ENCODE measurements at regions not wholly inside any gene's neighbourhood (a gene's known extent, or its start where the extent isn't known, plus 50 kb on each side); places are given as distances from the start of the nearest gene placed in this dataset.

GRCh38 chr5:56447232-56447631, 214.1 kb upstream of the ANKRD55 start:
- 87 to 92% methylated on average over 4 of the region's 4 CpGs for WGBS, 2 experiments
- no peak overlapping the region for H3K27ac ChIP-seq (ENCODE audit: insufficient read depth, low read depth, low read length, poor library complexity, severe bottlenecking)
- no peaks in the 10 kb centered on the region for H3K9me3 ChIP-seq (ENCODE audit: control insufficient read depth, low read length)
- H3K4me3 ChIP-seq (ENCODE audit: insufficient read depth, low read depth, low read length), result no peak overlapping the region
- no peaks in the 10 kb centered on the region for H3K27me3 ChIP-seq (ENCODE audit: control insufficient read depth, insufficient read depth, low read length, poor library complexity, severe bottlenecking)
- H3K4me1 ChIP-seq (ENCODE audit: control insufficient read depth, insufficient read depth, low read length), result no peaks in the 10 kb centered on the region
- no peaks in the 10 kb centered on the region for H3K36me3 ChIP-seq (ENCODE audit: control insufficient read depth, insufficient read depth, low read length)

DNA sequence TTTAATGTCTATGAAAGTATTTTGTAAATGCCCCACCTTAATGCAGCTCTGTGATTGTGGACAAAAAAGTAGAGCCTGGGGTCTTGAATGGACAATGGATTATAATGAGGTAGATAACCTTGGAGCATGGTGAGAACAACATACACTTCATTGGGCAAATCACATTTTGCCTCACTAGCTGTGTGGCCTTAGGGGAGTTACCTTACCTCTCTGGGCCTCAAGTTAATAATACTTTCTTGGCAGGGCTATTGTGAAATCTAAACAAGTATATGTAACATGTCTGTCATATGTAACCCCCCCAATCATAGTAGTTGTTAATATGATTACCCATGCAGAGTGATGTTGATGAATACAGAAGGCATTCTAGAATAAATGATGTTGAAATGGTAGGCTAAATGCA, 213.6 kb upstream of the ANKRD55 start:
- Histone ChIP-seq H3K9me3 (ENCODE audit: control insufficient read depth, low read length) (no peaks in the 10 kb centered on the region), H3K4me1 (ENCODE audit: control insufficient read depth, insufficient read depth, low read length) (no peaks in the 10 kb centered on the region), H3K27ac (ENCODE audit: insufficient read depth, low read depth, low read length, poor library complexity, severe bottlenecking) (no peak overlapping the region), H3K36me3 (ENCODE audit: control insufficient read depth, insufficient read depth, low read length) (no peaks in the 10 kb centered on the region), H3K27me3 (ENCODE audit: control insufficient read depth, insufficient read depth, low read length, poor library complexity, severe bottlenecking) (no peaks in the 10 kb centered on the region), H3K4me3 (ENCODE audit: insufficient read depth, low read depth, low read length) (no peak overlapping the region)

GRCh38 chr5:56443826-56444225, 210.7 kb upstream of the ANKRD55 start:
- Histone ChIP-seq H3K27me3 (ENCODE audit: control insufficient read depth, insufficient read depth, low read length, poor library complexity, severe bottlenecking) (no peaks in the 10 kb centered on the region), H3K4me3 (ENCODE audit: insufficient read depth, low read depth, low read length) (no peak overlapping the region), H3K36me3 (ENCODE audit: control insufficient read depth, insufficient read depth, low read length) (no peaks in the 10 kb centered on the region), H3K27ac (ENCODE audit: insufficient read depth, low read depth, low read length, poor library complexity, severe bottlenecking) (no peak overlapping the region), H3K9me3 (ENCODE audit: control insufficient read depth, low read length) (no peaks in the 10 kb centered on the region), H3K4me1 (ENCODE audit: control insufficient read depth, insufficient read depth, low read length) (no peaks in the 10 kb centered on the region)
- 89 to 96% methylated on average over 2 of the region's 2 CpGs for WGBS, 2 experiments

DNA sequence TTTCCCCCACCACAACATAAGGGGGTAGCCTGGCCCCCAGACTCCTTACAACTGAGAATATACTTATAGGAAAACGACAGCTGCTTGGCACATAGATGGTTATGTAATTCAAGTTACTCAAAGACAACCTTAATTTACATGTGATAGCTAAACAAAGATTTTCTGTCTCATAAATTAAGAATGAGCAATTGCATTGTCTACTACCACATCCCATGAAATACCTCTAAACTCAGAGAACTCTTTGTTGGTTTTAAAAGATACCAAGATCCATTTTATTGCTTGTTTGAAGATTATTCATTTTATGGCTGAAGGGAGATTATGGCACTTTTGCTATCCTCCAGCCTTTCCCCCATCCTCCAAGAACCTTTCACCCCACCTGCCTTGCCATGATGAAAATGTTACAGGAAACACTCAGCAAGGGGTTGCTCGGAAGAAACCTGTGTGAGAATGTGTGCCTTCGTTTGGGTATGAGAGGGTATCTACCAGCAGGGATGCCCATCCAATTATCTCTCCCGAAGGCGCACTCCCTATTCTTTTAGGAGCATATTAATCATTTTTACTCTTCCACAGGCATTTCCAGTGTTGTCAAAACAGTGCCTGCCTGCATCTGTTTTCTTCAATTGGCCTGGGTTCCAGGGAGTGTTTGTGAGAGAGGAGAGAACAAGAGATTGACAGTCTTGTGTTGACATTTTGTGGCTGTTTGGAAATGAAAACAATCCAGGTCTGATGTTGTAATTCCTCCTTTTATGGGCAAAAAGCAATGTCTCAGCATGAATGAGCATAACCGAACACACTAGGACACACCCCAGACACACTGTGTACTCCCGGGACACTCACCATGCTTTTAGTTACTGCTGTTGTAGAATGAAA, 208.0 kb upstream of the ANKRD55 start:
- no peaks in the 10 kb centered on the region for H3K9me3 ChIP-seq (ENCODE audit: control insufficient read depth, low read length)
- no peaks in the 10 kb centered on the region for H3K36me3 ChIP-seq (ENCODE audit: control insufficient read depth, insufficient read depth, low read length)
- H3K4me3 ChIP-seq (ENCODE audit: insufficient read depth, low read depth, low read length), result no peak overlapping the region
- no peaks in the 10 kb centered on the region for H3K27me3 ChIP-seq (ENCODE audit: control insufficient read depth, insufficient read depth, low read length, poor library complexity, severe bottlenecking)
- no peaks in the 10 kb centered on the region for H3K4me1 ChIP-seq (ENCODE audit: control insufficient read depth, insufficient read depth, low read length)
- WGBS, 2 experiments, result 86 to 92% methylated on average over 6 to 7 of the region's 7 CpGs
- H3K27ac ChIP-seq (ENCODE audit: insufficient read depth, low read depth, low read length, poor library complexity, severe bottlenecking), result no peak overlapping the region

DNA sequence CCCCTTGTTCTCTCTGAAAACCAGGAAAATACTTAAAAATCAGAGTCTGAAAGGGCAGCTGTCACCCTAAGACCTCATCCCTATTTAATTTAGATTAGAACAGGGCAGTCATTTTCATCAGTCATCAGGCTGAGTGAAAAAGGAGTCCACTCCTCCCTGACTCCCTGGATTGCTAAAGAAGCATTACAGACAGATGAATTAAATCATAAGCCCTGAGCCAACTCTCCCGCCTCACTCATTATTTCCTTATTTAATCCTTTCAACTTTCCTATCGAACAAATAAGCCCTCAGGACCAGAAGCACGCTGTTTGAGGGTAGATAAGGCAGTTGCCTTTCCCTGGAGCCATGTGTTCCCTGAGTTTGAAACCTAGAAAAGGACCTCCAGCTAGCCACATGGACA, 201.9 kb upstream of the ANKRD55 start:
- Histone ChIP-seq H3K36me3 (ENCODE audit: control insufficient read depth, insufficient read depth, low read length) (no peaks in the 10 kb centered on the region), H3K27ac (ENCODE audit: insufficient read depth, low read depth, low read length, poor library complexity, severe bottlenecking) (no peak overlapping the region), H3K4me1 (ENCODE audit: control insufficient read depth, insufficient read depth, low read length) (no peaks in the 10 kb centered on the region), H3K9me3 (ENCODE audit: control insufficient read depth, low read length) (no peaks in the 10 kb centered on the region), H3K27me3 (ENCODE audit: control insufficient read depth, insufficient read depth, low read length, poor library complexity, severe bottlenecking) (no peaks in the 10 kb centered on the region), H3K4me3 (ENCODE audit: insufficient read depth, low read depth, low read length) (no peak overlapping the region)
- WGBS, 2 experiments, result 94 to 100% methylated on average over 3 of the region's 3 CpGs

DNA sequence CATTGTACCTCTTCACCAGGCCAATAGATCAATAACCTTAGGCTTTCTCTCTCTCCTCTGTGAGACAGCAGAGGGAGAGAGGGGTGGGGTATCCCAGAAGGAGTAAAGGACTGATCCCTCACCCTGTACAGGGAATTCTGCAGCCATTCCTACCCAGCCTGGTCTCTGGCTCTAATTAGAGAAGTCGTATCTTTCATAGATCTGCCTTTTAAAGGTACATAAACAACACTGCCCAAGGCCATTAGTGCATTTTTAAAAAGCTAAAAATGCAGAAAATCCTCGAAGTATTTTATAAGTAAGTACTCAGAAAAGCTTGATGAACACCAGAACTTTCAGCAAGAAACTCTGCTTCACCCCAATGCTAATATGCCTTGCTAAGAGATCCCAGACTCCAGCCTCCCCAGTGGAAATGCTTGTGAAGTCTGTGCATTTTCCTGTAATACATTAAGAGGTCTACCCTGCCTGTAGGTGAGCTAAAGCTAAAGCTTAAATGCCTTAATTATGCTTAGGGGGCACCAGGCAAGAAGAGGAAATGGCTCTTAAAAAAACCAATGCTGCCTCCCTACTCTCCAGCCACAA, 200.0 kb upstream of the ANKRD55 start:
- Histone ChIP-seq H3K36me3 (ENCODE audit: control insufficient read depth, insufficient read depth, low read length) (no peaks in the 10 kb centered on the region), H3K9me3 (ENCODE audit: control insufficient read depth, low read length) (no peaks in the 10 kb centered on the region), H3K4me3 (ENCODE audit: insufficient read depth, low read depth, low read length) (no peak overlapping the region), H3K27ac (ENCODE audit: insufficient read depth, low read depth, low read length, poor library complexity, severe bottlenecking) (no peak overlapping the region), H3K27me3 (ENCODE audit: control insufficient read depth, insufficient read depth, low read length, poor library complexity, severe bottlenecking) (no peaks in the 10 kb centered on the region), H3K4me1 (ENCODE audit: control insufficient read depth, insufficient read depth, low read length) (no peaks in the 10 kb centered on the region)
- 98 to 100% methylated on average over 2 of the region's 2 CpGs for WGBS, 2 experiments

- Histone ChIP-seq H3K9me3 (ENCODE audit: control insufficient read depth, low read length) (no peaks in the 10 kb centered on the region), H3K4me1 (ENCODE audit: control insufficient read depth, insufficient read depth, low read length) (no peaks in the 10 kb centered on the region), H3K27me3 (ENCODE audit: control insufficient read depth, insufficient read depth, low read length, poor library complexity, severe bottlenecking) (no peaks in the 10 kb centered on the region), H3K4me3 (ENCODE audit: insufficient read depth, low read depth, low read length) (no peak overlapping the region), H3K36me3 (ENCODE audit: control insufficient read depth, insufficient read depth, low read length) (no peaks in the 10 kb centered on the region), H3K27ac (ENCODE audit: insufficient read depth, low read depth, low read length, poor library complexity, severe bottlenecking) (no peak overlapping the region)
These were observed 199.2 kb upstream of the ANKRD55 start for GRCh38 chr5:56432321-56432720.

- Histone ChIP-seq H3K9me3 (ENCODE audit: control insufficient read depth, low read length) (no peaks in the 10 kb centered on the region), H3K27ac (ENCODE audit: insufficient read depth, low read depth, low read length, poor library complexity, severe bottlenecking) (no peak overlapping the region), H3K4me3 (ENCODE audit: insufficient read depth, low read depth, low read length) (no peak overlapping the region), H3K4me1 (ENCODE audit: control insufficient read depth, insufficient read depth, low read length) (no peaks in the 10 kb centered on the region), H3K27me3 (ENCODE audit: control insufficient read depth, insufficient read depth, low read length, poor library complexity, severe bottlenecking) (no peaks in the 10 kb centered on the region), H3K36me3 (ENCODE audit: control insufficient read depth, insufficient read depth, low read length) (no peaks in the 10 kb centered on the region)
- WGBS, 2 experiments, result 86% methylated on average over 1 of the region's 1 CpG; no CpG with 5 or more reads in 1 of the 2 experiments
These were observed 197.3 kb upstream of the ANKRD55 start for GRCh38 chr5:56430422-56430821.

GRCh38 chr5:56429110-56429561, 196.0 kb upstream of the ANKRD55 start:
- H3K4me1 ChIP-seq (ENCODE audit: control insufficient read depth, insufficient read depth, low read length), result no peaks in the 10 kb centered on the region
- WGBS, 2 experiments, result 91 to 92% methylated on average over 6 of the region's 6 CpGs
- H3K36me3 ChIP-seq (ENCODE audit: control insufficient read depth, insufficient read depth, low read length), result no peaks in the 10 kb centered on the region
- H3K4me3 ChIP-seq (ENCODE audit: insufficient read depth, low read depth, low read length), result no peak overlapping the region
- no peak overlapping the region for H3K27ac ChIP-seq (ENCODE audit: insufficient read depth, low read depth, low read length, poor library complexity, severe bottlenecking)
- H3K9me3 ChIP-seq (ENCODE audit: control insufficient read depth, low read length), result no peaks in the 10 kb centered on the region
- H3K27me3 ChIP-seq (ENCODE audit: control insufficient read depth, insufficient read depth, low read length, poor library complexity, severe bottlenecking), result no peaks in the 10 kb centered on the region

- H3K4me1 ChIP-seq (ENCODE audit: control insufficient read depth, insufficient read depth, low read length), result no peaks in the 10 kb centered on the region
- no peaks in the 10 kb centered on the region for H3K36me3 ChIP-seq (ENCODE audit: control insufficient read depth, insufficient read depth, low read length)
- 94 to 95% methylated on average over 4 of the region's 4 CpGs for WGBS, 2 experiments
- no peaks in the 10 kb centered on the region for H3K27me3 ChIP-seq (ENCODE audit: control insufficient read depth, insufficient read depth, low read length, poor library complexity, severe bottlenecking)
- H3K27ac ChIP-seq (ENCODE audit: insufficient read depth, low read depth, low read length, poor library complexity, severe bottlenecking), result no peak overlapping the region
- H3K9me3 ChIP-seq (ENCODE audit: control insufficient read depth, low read length), result no peaks in the 10 kb centered on the region
- H3K4me3 ChIP-seq (ENCODE audit: insufficient read depth, low read depth, low read length), result no peak overlapping the region
These were observed 193.6 kb upstream of the ANKRD55 start for GRCh38 chr5:56426693-56427092.

Measured in ectodermal cell (in vitro differentiated cells).